HEK293 (cell line): ENCODE measurements at regions not wholly inside any gene's neighbourhood (a gene's known extent, or its start where the extent isn't known, plus 50 kb on each side); places are given as distances from the start of the nearest gene placed in this dataset.

ENCODE experiments used
- CTCF ChIA-PET: fragments of 350-600 bp; formaldehyde crosslinking; extraction: SDS; loops from one replicate; lab custom pipeline; 2021; ENCODE audit warnings: antibody characterized with exemption; lab: Yijun Ruan, JAX
- POLR2A ChIA-PET: fragments of 300-600 bp; formaldehyde crosslinking; extraction: SDS; loops from one replicate; lab custom pipeline; 2020; ENCODE audit warnings: antibody characterized with exemption, inconsistent platforms; lab: Yijun Ruan, JAX
- H3K27ac ChIP-seq: fragments of 200-500 bp; sonication (Bioruptor generic); 2 replicates; pipeline ENCODE4 v1.5.1; 2014; ENCODE audit warnings: low read depth, low read length, control low read depth, inconsistent platforms; ENCODE audit errors: extremely low read depth
- H3K36me3 ChIP-seq, 2 experiments: fragments of 200-500 bp in 1 of 2; sonication (Bioruptor generic) in 1 of 2; 1 replicate in 1 of 2; 2 replicates in 1 of 2; pipeline ENCODE4 v1.5.1; 2014 to 2017; ENCODE audit warnings: inconsistent platforms in 2 of 2, low read length in 2 of 2; ENCODE audit not compliant: control insufficient read depth in 2 of 2, insufficient read depth in 1 of 2
- H3K4me1 ChIP-seq: fragments of 200-500 bp; sonication (Bioruptor generic); 2 replicates; pipeline ENCODE4 v1.5.1; 2014; ENCODE audit warnings: mild to moderate bottlenecking, low read length, inconsistent platforms; ENCODE audit not compliant: control insufficient read depth, insufficient read depth
- H3K4me3 ChIP-seq: 2 replicates; pipeline ENCODE4 v1.5.1; 2011; ENCODE audit warnings: low read depth, mild to moderate bottlenecking, control low read depth, low read length, moderate library complexity
- H3K9me3 ChIP-seq: fragments of 200-500 bp; sonication (Bioruptor generic); 2 replicates; pipeline ENCODE4 v1.5.1; 2014; ENCODE audit warnings: low read depth, low read length, inconsistent platforms; ENCODE audit not compliant: control insufficient read depth, insufficient read depth
- IKZF3 ChIP-seq: fragments of 450-650 bp; IDR thresholded peaks from 2 replicates; pipeline ENCODE4 v1.5.0; 2018; ENCODE audit warnings: missing biosample characterization, mild to moderate bottlenecking, missing genetic modification characterization, moderate library complexity
- OVOL3 ChIP-seq: fragments of 450-650 bp; formaldehyde crosslinking; IDR thresholded peaks from 2 replicates; pipeline ENCODE4 v1.5.1; 2016; ENCODE audit warnings: missing biosample characterization, missing genetic modification characterization
- ZIC2 ChIP-seq: fragments of 450-650 bp; formaldehyde crosslinking; IDR thresholded peaks from 2 replicates; pipeline ENCODE4 v1.5.1; 2016; ENCODE audit warnings: missing biosample characterization, missing genetic modification characterization
- ZNF146 ChIP-seq: fragments of 450-650 bp; formaldehyde crosslinking; IDR thresholded peaks from 2 replicates; pipeline ENCODE4 v1.5.1; 2016; ENCODE audit warnings: missing biosample characterization, missing genetic modification characterization
- ZNF221 ChIP-seq: fragments of 450-650 bp; formaldehyde crosslinking; IDR thresholded peaks from 2 replicates; pipeline ENCODE4 v1.5.1; 2017; ENCODE audit warnings: missing biosample characterization, missing genetic modification characterization, borderline replicate concordance
- ZNF311 ChIP-seq: fragments of 450-650 bp; formaldehyde crosslinking; IDR thresholded peaks from 2 replicates; pipeline ENCODE4 v1.5.1; 2017; ENCODE audit warnings: missing biosample characterization, missing genetic modification characterization, borderline replicate concordance
- ZNF324 ChIP-seq: fragments of 450-650 bp; formaldehyde crosslinking; IDR thresholded peaks from 2 replicates; pipeline ENCODE4 v1.5.1; 2016; ENCODE audit warnings: missing biosample characterization, missing genetic modification characterization
- ZNF561 ChIP-seq: fragments of 450-650 bp; IDR thresholded peaks from 2 replicates; pipeline ENCODE4 v1.5.1; 2018; ENCODE audit warnings: missing biosample characterization, missing genetic modification characterization, borderline replicate concordance
- ZNF623 ChIP-seq: fragments of 450-650 bp; formaldehyde crosslinking; IDR thresholded peaks from 2 replicates; pipeline ENCODE4 v1.5.1; 2016; ENCODE audit warnings: missing biosample characterization, missing genetic modification characterization
- ZNF830 ChIP-seq: fragments of 450-650 bp; IDR thresholded peaks from 2 replicates; pipeline ENCODE4 v1.5.0; 2018; ENCODE audit warnings: missing biosample characterization, missing genetic modification characterization, low read depth, mild to moderate bottlenecking, moderate library complexity
- TF ChIP-seq, protein P1 (sequence below): IDR thresholded peaks from 2 replicates; pipeline ENCODE4 v1.6.1; 2011; ENCODE audit warnings: mild to moderate bottlenecking, low read depth, low read length, borderline replicate concordance
- TF ChIP-seq, protein P2 (sequence below): fragments of 450-650 bp; formaldehyde crosslinking; IDR thresholded peaks from 2 replicates; pipeline ENCODE4 v1.5.1; 2016; ENCODE audit warnings: missing biosample characterization, missing genetic modification characterization
- TF ChIP-seq, protein P3 (sequence below): fragments of 450-650 bp; formaldehyde crosslinking; conservative IDR thresholded peaks from 2 replicates; pipeline ENCODE4 v1.5.1; 2016; ENCODE audit warnings: low read depth, missing biosample characterization, missing genetic modification characterization
- TF ChIP-seq, protein P4 (sequence below): fragments of 450-650 bp; formaldehyde crosslinking; IDR thresholded peaks from 2 replicates; pipeline ENCODE4 v1.5.1; 2016; ENCODE audit warnings: missing biosample characterization, missing genetic modification characterization
- TF ChIP-seq, protein P5 (sequence below): fragments of 450-650 bp; formaldehyde crosslinking; IDR thresholded peaks from 2 replicates; pipeline ENCODE4 v1.5.1; 2016; ENCODE audit warnings: missing biosample characterization, missing genetic modification characterization, low read depth

DNA sequence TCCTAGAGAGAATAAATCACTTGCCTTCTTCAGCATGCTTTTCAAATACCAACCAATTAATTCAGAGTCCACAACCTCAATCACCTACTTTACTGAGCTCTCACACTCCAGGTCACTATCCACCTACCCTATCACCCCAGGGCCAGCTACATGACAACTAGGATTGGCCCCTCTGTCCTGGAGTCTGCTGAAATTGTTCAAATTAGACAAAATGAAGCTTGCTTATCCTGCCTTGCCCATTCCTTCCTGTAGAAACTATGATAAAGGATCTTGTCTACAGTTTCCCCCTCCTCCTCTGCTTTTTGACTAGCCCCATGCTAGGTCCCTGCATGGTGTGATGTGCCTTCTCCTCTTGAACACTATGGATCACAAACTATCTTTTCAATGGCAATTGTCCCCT is 94.5 kb downstream of the JRKL start:
- Histone ChIP-seq H3K27ac (no peak overlapping the region), H3K4me1 (no peaks in the 10 kb centered on the region)
- TF ChIP-seq, protein P1, sequence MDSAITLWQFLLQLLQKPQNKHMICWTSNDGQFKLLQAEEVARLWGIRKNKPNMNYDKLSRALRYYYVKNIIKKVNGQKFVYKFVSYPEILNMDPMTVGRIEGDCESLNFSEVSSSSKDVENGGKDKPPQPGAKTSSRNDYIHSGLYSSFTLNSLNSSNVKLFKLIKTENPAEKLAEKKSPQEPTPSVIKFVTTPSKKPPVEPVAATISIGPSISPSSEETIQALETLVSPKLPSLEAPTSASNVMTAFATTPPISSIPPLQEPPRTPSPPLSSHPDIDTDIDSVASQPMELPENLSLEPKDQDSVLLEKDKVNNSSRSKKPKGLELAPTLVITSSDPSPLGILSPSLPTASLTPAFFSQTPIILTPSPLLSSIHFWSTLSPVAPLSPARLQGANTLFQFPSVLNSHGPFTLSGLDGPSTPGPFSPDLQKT = no peak
- TF ChIP-seq ZNF146 (no peak), IKZF3 (tag by site-specific recombination) (no peak), OVOL3 (tag by site-specific recombination) (no peak), ZNF561 (no peak), ZIC2 (tag by site-specific recombination) (no peak), ZNF311 (tag by site-specific recombination) (no peak), ZNF221 (tag by site-specific recombination) (no peak), ZNF324 (tag by site-specific recombination) (no peak), ZNF623 (tag by site-specific recombination) (no peak), ZNF830 (tag by site-specific recombination) (no peak)
- TF ChIP-seq, protein P2, sequence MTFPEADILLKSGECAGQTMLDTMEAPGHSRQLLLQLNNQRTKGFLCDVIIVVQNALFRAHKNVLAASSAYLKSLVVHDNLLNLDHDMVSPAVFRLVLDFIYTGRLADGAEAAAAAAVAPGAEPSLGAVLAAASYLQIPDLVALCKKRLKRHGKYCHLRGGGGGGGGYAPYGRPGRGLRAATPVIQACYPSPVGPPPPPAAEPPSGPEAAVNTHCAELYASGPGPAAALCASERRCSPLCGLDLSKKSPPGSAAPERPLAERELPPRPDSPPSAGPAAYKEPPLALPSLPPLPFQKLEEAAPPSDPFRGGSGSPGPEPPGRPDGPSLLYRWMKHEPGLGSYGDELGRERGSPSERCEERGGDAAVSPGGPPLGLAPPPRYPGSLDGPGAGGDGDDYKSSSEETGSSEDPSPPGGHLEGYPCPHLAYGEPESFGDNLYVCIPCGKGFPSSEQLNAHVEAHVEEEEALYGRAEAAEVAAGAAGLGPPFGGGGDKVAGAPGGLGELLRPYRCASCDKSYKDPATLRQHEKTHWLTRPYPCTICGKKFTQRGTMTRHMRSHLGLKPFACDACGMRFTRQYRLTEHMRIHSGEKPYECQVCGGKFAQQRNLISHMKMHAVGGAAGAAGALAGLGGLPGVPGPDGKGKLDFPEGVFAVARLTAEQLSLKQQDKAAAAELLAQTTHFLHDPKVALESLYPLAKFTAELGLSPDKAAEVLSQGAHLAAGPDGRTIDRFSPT (tag by site-specific recombination) = no peak
- TF ChIP-seq, protein P3, sequence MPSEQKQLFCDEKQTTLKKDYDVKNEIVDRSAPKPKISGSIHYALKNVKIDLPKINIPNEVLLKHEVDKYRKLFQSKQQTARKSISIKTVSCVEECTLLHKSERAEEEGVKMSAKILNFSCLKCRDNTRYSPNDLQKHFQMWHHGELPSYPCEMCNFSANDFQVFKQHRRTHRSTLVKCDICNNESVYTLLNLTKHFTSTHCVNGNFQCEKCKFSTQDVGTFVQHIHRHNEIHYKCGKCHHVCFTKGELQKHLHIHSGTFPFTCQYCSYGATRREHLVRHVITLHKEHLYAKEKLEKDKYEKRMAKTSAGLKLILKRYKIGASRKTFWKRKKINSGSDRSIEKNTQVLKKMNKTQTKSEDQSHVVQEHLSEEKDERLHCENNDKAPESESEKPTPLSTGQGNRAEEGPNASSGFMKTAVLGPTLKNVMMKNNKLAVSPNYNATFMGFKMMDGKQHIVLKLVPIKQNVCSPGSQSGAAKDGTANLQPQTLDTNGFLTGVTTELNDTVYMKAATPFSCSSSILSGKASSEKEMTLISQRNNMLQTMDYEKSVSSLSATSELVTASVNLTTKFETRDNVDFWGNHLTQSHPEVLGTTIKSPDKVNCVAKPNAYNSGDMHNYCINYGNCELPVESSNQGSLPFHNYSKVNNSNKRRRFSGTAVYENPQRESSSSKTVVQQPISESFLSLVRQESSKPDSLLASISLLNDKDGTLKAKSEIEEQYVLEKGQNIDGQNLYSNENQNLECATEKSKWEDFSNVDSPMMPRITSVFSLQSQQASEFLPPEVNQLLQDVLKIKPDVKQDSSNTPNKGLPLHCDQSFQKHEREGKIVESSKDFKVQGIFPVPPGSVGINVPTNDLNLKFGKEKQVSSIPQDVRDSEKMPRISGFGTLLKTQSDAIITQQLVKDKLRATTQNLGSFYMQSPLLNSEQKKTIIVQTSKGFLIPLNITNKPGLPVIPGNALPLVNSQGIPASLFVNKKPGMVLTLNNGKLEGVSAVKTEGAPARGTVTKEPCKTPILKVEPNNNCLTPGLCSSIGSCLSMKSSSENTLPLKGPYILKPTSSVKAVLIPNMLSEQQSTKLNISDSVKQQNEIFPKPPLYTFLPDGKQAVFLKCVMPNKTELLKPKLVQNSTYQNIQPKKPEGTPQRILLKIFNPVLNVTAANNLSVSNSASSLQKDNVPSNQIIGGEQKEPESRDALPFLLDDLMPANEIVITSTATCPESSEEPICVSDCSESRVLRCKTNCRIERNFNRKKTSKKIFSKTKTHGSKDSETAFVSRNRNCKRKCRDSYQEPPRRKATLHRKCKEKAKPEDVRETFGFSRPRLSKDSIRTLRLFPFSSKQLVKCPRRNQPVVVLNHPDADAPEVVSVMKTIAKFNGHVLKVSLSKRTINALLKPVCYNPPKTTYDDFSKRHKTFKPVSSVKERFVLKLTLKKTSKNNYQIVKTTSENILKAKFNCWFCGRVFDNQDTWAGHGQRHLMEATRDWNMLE (tag by site-specific recombination) = no peak
- TF ChIP-seq, protein P4, sequence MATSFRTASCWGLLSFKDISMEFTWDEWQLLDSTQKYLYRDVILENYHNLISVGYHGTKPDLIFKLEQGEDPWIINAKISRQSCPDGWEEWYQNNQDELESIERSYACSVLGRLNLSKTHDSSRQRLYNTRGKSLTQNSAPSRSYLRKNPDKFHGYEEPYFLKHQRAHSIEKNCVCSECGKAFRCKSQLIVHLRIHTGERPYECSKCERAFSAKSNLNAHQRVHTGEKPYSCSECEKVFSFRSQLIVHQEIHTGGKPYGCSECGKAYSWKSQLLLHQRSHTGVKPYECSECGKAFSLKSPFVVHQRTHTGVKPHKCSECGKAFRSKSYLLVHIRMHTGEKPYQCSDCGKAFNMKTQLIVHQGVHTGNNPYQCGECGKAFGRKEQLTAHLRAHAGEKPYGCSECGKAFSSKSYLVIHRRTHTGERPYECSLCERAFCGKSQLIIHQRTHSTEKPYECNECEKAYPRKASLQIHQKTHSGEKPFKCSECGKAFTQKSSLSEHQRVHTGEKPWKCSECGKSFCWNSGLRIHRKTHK (tag by site-specific recombination) = no peak
- TF ChIP-seq, protein P5, sequence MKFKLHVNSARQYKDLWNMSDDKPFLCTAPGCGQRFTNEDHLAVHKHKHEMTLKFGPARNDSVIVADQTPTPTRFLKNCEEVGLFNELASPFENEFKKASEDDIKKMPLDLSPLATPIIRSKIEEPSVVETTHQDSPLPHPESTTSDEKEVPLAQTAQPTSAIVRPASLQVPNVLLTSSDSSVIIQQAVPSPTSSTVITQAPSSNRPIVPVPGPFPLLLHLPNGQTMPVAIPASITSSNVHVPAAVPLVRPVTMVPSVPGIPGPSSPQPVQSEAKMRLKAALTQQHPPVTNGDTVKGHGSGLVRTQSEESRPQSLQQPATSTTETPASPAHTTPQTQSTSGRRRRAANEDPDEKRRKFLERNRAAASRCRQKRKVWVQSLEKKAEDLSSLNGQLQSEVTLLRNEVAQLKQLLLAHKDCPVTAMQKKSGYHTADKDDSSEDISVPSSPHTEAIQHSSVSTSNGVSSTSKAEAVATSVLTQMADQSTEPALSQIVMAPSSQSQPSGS (tag by site-specific recombination) = no peak
- TF ChIP-seq, all 188 proteins: peak for 0
- ChIA-PET POLR2A (no interaction called here), CTCF (interaction anchor here (1.3 to 1.6 kb wide), 2 partner anchors 20 to 21 kb away, joined by 4 to 6 read pairs; no protein-coding TSS in a partner anchor)
- Histone ChIP-seq H3K4me3 (no peak overlapping the region), H3K9me3 (no peaks in the 10 kb centered on the region), H3K36me3 (no peaks in the 10 kb centered on the region)
